ENCODE measurements at regions not wholly inside any gene's neighbourhood (a gene's known extent, or its start where the extent isn't known, plus 50 kb on each side); places are given as distances from the start of the nearest gene placed in this dataset.
"Not testable (repeated sequence)": the region's sequence is repeated elsewhere in the genome, so short reads cannot be mapped to it uniquely, and the experiment has no call there.

DNA sequence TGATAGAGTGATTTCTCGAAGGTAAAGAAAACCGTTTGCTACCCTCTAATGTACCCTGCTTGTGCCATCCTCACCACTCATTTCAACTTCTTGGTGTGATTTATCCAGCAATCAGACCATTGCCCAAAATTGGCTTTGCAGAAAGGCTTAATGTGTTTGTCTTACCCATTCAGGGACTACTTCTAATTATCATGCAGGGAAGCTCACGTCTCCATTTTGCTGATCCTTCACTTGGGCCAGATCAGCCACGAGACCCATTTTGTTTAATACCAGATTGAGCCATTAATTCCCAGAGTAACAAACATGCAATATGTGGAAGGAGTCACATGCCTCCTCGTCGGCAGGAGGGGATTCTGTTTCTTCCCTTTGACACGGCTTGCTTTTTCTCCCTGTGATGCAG is 51.1 kb upstream of the CRY1 start:
- DNase-seq (ENCODE audit: low read depth): no peak

DNA sequence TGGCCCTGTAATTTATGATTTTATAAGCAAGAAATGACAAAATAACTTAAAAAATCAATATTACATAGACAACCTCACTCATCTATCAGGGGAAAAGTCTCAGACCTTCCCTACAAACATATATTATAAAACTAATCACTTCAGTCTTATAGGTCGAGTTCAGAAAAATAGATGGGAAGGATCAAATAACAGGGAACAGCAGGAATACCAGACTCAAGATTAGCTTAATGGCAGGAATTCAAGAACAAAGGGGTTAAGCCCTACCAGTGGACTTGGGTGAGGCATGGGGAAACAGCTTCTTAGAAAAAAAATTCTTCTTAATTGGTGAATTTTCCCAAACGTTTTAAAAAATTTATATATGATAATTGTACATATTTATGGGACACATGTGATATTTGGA is 51.6 kb upstream of the CRY1 start:
- DNase-seq (ENCODE audit: low read depth): no peak

GRCh38 chr12:107145397-107145796 is 52.0 kb upstream of the CRY1 start:
- DNase-seq (ENCODE audit: low read depth): no peak

- DNase-seq (ENCODE audit: low read depth): no peak
Observed at GRCh38 chr12:107148107-107148506, 54.8 kb upstream of the CRY1 start.

- no peak for DNase-seq (ENCODE audit: low read depth)
Observed at GRCh38 chr12:107152315-107152714, 59.0 kb upstream of the CRY1 start.

- DNase-seq (ENCODE audit: low read depth): no peak
Observed at GRCh38 chr12:107159384-107159900, 66.1 kb upstream of the CRY1 start.

GRCh38 chr12:107163413-107163812 is 70.1 kb upstream of the CRY1 start:
- no peak for DNase-seq (ENCODE audit: low read depth)

GRCh38 chr12:107164392-107164791 is 71.0 kb upstream of the CRY1 start:
- no peak for DNase-seq (ENCODE audit: low read depth)

- DNase-seq (ENCODE audit: low read depth): no peak
Observed at GRCh38 chr12:107165581-107165980, 72.2 kb upstream of the CRY1 start.

- no peak for DNase-seq (ENCODE audit: low read depth)
Observed at GRCh38 chr12:107167756-107168155, 74.4 kb upstream of the CRY1 start.

GRCh38 chr12:107169200-107169599 is 75.9 kb upstream of the CRY1 start:
- DNase-seq (ENCODE audit: low read depth): no peak

- no peak for DNase-seq (ENCODE audit: low read depth)
Observed at GRCh38 chr12:107178776-107179175, 85.4 kb upstream of the CRY1 start.

- DNase-seq (ENCODE audit: low read depth): no peak
Observed at GRCh38 chr12:107179871-107180270, 86.5 kb upstream of the CRY1 start.

DNA sequence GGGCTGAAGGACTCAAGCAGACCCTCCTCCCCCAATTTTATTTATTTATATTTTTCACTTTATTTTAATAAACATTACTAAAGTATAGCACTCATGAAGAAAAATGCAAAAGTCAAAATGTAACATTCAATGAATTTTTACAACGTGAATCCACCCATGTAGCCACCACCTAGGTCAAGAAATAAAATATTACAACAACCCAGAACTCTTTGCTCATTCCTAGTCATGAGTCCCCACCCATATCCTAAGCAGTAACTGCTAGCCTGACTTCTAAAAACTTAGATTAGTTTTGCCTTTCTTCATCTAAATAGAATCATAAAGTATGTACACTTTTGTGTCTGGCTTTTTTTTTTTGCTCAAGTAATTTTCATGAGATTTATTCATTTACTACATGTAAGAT is 86.9 kb upstream of the CRY1 start:
- no peak for DNase-seq (ENCODE audit: low read depth)

GRCh38 chr12:107184359-107184930 is 91.1 kb upstream of the CRY1 start:
- DNase-seq (ENCODE audit: low read depth): no peak

DNA sequence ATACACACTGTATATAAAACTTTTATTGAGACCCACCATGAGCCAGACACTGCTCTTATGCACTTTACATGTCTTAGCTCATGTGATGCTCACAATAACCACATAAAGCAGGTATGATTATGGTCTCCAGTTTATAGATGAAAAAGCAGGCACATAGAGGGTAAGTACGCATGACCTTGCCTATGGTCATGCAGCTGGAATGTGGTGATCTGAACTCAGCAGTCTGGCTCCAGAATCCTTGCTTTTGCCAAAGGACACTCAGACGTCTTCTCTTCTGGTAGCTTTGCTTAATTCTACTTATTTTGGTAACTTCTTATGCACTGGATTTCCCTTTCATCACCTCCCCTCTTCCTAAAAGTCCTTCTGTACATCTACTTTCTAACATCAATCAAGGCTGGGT is 103.3 kb upstream of the CRY1 start:
- no peak for DNase-seq (ENCODE audit: low read depth)

DNA sequence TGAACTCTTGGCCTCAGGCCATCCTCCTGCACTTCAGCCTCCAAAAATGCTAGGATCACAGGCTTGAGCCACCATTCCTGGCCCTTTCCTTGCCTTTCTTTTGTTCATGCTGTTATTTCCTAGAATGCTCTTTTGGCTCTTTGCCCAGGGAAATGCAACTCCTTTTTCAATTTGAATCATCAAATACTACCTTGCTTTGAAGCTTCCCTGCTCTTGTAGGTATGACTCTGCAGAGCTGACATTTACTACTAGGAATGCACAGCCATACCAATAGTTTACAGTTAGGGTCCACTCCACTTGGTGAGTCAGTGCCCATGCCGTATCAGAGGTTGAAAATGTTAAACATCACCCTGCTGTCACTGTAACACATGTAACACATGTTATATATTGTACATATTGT is 107.0 kb upstream of the CRY1 start:
- DNase-seq (ENCODE audit: low read depth): no peak

GRCh38 chr12:107207931-107208525 is 114.7 kb upstream of the CRY1 start:
- DNase-seq (ENCODE audit: low read depth): no peak

DNA sequence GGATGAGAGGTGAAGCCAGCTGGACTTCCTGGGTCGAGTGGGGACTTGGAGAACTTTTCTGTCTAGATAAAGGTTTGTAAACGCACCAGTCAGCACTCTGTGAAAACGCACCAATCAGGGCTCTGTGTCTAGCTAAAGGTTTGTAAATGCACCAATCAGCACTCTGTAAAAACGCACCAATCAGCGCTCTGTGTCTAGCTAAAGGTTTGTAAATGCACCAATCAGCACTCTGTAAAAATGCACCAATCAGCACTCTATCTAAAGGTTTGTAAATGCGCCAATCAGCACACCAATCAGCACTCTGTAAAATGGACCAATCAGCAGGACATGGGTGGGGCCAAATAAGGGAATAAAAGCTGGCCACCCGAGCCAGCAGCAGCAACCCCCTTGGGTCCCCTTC is 116.4 kb upstream of the CRY1 start:
- DNase-seq (ENCODE audit: low read depth): not testable (repeated sequence)

DNA sequence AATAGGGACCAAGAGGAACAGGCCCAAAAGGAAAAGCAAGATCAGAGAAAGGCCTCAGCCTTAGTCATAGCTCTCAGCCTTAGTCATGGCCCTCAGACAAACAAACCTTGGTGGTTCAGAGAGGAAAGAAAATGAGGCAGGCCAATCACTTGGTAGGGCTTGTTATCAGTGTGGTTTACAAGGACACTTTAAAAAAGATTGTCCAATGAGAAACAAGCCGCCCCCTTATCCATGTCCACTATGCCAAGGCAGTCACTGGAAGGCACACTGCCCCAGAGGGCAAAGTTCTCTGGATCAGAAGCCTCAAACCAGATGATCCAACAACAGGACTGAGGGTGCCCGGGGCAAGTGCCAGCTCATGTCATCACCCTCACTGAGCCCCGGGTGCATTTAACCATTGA is 121.0 kb upstream of the CRY1 start:
- not testable (repeated sequence) for DNase-seq (ENCODE audit: low read depth)

GRCh38 chr12:107216411-107216810 is 123.1 kb upstream of the CRY1 start:
- not testable (repeated sequence) for DNase-seq (ENCODE audit: low read depth)

DNA sequence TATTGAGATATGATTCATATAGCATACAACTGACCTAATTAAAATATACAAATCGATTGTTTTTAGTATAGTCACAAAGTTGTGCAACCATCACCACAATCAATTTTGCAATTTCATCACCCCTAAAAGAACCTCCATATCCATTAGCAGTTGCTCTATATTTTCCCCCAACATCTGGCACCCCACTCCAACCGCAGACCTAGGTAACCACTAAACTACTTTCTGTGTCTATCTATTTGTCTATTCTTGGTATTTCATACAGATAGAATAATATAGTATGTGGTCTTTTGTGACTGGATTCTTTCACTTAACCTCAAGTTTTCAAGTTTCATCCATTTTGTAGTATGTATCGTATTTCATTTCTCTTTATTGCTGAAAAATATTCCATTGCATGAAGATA is 126.0 kb upstream of the CRY1 start:
- no peak for DNase-seq (ENCODE audit: low read depth)

- DNase-seq (ENCODE audit: low read depth): no peak
Observed at GRCh38 chr12:107221913-107222312, 128.6 kb upstream of the CRY1 start.

DNA sequence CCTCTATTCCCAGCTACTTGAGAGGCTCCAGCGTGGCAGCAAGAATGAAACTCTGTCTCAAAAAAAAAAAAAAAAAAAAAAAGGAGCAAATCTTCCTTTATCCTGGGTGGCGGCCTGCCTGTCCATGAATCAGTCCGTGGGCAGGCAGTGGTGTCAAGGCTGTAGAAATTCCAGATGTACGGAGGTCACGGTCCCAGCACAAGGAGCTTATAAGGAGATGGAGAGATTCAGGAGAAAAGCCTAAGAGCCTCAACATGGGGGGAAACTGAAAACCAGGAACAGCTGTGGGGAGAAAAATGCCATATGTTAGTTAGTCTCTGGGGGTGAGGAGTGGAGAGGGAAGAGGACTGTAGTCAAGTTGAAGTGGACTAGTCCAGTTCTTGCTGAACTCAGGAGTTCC is 130.5 kb upstream of the CRY1 start:
- DNase-seq (ENCODE audit: low read depth): no peak
